Activated T-helper 9 cell treated with anti-CD3 and anti-CD28 coated beads, Interleukin-2, amount 50 U/mL, for 16 hours (primary cell): ENCODE measurements at regions not wholly inside any gene's neighbourhood (a gene's known extent, or its start where the extent isn't known, plus 50 kb on each side); places are given as distances from the start of the nearest gene placed in this dataset.
"Not testable (repeated sequence)": the region's sequence is repeated elsewhere in the genome, so short reads cannot be mapped to it uniquely, and the experiment has no call there.

ENCODE experiments used
- DNase-seq: peaks from one replicate; pipeline ENCODE4 v3.0.0-alpha.2; 2020; ENCODE audit warnings: low read depth

- DNase-seq: no peak
These were observed 139.0 kb upstream of the NCOR2 start for GRCh38 chr12:124706363-124706762.

- DNase-seq: no peak
These were observed 138.2 kb upstream of the NCOR2 start for GRCh38 chr12:124705545-124706138.

- DNase-seq: no peak
These were observed 137.2 kb upstream of the NCOR2 start for GRCh38 chr12:124704619-124705018.

- no peak for DNase-seq
These were observed 136.4 kb upstream of the NCOR2 start for GRCh38 chr12:124703856-124704255.

- no peak for DNase-seq
These were observed 135.3 kb upstream of the NCOR2 start for GRCh38 chr12:124702736-124703135.

- no peak for DNase-seq
These were observed 133.6 kb upstream of the NCOR2 start for GRCh38 chr12:124700810-124701592.

GRCh38 chr12:124699909-124700308 is 132.5 kb upstream of the NCOR2 start:
- DNase-seq: no peak

GRCh38 chr12:124698998-124699305 is 131.5 kb upstream of the NCOR2 start:
- no peak for DNase-seq

- DNase-seq: no peak
These were observed 131.0 kb upstream of the NCOR2 start for GRCh38 chr12:124698211-124698997.

- DNase-seq: not testable (repeated sequence)
These were observed 130.3 kb upstream of the NCOR2 start for GRCh38 chr12:124697722-124698121.

GRCh38 chr12:124696693-124697476 is 129.5 kb upstream of the NCOR2 start:
- DNase-seq: no peak

- no peak for DNase-seq
These were observed 128.4 kb upstream of the NCOR2 start for GRCh38 chr12:124695861-124696260.

- no peak for DNase-seq
These were observed 127.6 kb upstream of the NCOR2 start for GRCh38 chr12:124694846-124695497.

GRCh38 chr12:124694250-124694649 is 126.8 kb upstream of the NCOR2 start:
- DNase-seq: no peak

- no peak for DNase-seq
These were observed 125.8 kb upstream of the NCOR2 start for GRCh38 chr12:124693111-124693723.

GRCh38 chr12:124692443-124692842 is 125.0 kb upstream of the NCOR2 start:
- no peak for DNase-seq

GRCh38 chr12:124691429-124691828 is 124.0 kb upstream of the NCOR2 start:
- DNase-seq: no peak

GRCh38 chr12:124689631-124690030 is 122.2 kb upstream of the NCOR2 start:
- no peak for DNase-seq

- DNase-seq: no peak
These were observed 121.1 kb upstream of the NCOR2 start for GRCh38 chr12:124688356-124688992.

- DNase-seq: no peak
These were observed 120.5 kb upstream of the NCOR2 start for GRCh38 chr12:124687917-124688316.
